Osteocyte (in vitro differentiated cells): ENCODE measurements at regions not wholly inside any gene's neighbourhood (a gene's known extent, or its start where the extent isn't known, plus 50 kb on each side); places are given as distances from the start of the nearest gene placed in this dataset.
A peak's percentile ranks its signal among the peaks of the same experiment; 100 is the strongest.

Experiments
- DNase-seq: peaks from one replicate; pipeline ENCODE4 v3.0.0; 2021; ENCODE audit warnings: mixed read lengths; ENCODE audit not compliant: unreplicated experiment; ENCODE audit errors: extremely low spot score
- H3K27ac Mint-ChIP-seq: one replicate; pipeline ENCODE4 v1.8.0; 2021; ENCODE audit warnings: mild to moderate bottlenecking, mixed read lengths; ENCODE audit not compliant: unreplicated experiment
- H3K27me3 Mint-ChIP-seq: one replicate; pipeline ENCODE4 v1.8.0; 2021; ENCODE audit warnings: mixed read lengths; ENCODE audit not compliant: unreplicated experiment
- H3K36me3 Mint-ChIP-seq: one replicate; pipeline ENCODE4 v1.8.0; 2021; ENCODE audit warnings: mixed read lengths; ENCODE audit not compliant: unreplicated experiment
- H3K4me1 Mint-ChIP-seq: one replicate; pipeline ENCODE4 v1.8.0; 2021; ENCODE audit warnings: mixed read lengths; ENCODE audit not compliant: unreplicated experiment
- H3K4me3 Mint-ChIP-seq: one replicate; pipeline ENCODE4 v1.8.0; 2021; ENCODE audit warnings: mild to moderate bottlenecking, moderate library complexity, mixed read lengths; ENCODE audit not compliant: unreplicated experiment
- H3K9me3 Mint-ChIP-seq: one replicate; pipeline ENCODE4 v1.8.0; 2021; ENCODE audit warnings: mixed read lengths; ENCODE audit not compliant: unreplicated experiment
- TF ChIP-seq, protein P1 (sequence below): fragments of 200-600 bp; sonication (generic); IDR thresholded peaks from 2 replicates; pipeline ENCODE4 v1.5.0; 2021; ENCODE audit warnings: antibody characterized with exemption, mild to moderate bottlenecking, moderate library complexity

GRCh38 chr12:66859751-66860440 is 181.0 kb upstream of the GRIP1 start:
- no peaks in the 10 kb centered on the region for H3K9me3 Mint-ChIP-seq
- no peak overlapping the region for H3K27ac Mint-ChIP-seq
- peaks cover 4% of the 10 kb centered on the region for H3K27me3 Mint-ChIP-seq
- TF ChIP-seq, protein P1, sequence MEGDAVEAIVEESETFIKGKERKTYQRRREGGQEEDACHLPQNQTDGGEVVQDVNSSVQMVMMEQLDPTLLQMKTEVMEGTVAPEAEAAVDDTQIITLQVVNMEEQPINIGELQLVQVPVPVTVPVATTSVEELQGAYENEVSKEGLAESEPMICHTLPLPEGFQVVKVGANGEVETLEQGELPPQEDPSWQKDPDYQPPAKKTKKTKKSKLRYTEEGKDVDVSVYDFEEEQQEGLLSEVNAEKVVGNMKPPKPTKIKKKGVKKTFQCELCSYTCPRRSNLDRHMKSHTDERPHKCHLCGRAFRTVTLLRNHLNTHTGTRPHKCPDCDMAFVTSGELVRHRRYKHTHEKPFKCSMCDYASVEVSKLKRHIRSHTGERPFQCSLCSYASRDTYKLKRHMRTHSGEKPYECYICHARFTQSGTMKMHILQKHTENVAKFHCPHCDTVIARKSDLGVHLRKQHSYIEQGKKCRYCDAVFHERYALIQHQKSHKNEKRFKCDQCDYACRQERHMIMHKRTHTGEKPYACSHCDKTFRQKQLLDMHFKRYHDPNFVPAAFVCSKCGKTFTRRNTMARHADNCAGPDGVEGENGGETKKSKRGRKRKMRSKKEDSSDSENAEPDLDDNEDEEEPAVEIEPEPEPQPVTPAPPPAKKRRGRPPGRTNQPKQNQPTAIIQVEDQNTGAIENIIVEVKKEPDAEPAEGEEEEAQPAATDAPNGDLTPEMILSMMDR = no peak
- H3K36me3 Mint-ChIP-seq = no peaks in the 10 kb centered on the region
- H3K4me1 Mint-ChIP-seq = peaks cover 11% of the 10 kb centered on the region
- no peak overlapping the region for H3K4me3 Mint-ChIP-seq
- DNase-seq = no peak

DNA sequence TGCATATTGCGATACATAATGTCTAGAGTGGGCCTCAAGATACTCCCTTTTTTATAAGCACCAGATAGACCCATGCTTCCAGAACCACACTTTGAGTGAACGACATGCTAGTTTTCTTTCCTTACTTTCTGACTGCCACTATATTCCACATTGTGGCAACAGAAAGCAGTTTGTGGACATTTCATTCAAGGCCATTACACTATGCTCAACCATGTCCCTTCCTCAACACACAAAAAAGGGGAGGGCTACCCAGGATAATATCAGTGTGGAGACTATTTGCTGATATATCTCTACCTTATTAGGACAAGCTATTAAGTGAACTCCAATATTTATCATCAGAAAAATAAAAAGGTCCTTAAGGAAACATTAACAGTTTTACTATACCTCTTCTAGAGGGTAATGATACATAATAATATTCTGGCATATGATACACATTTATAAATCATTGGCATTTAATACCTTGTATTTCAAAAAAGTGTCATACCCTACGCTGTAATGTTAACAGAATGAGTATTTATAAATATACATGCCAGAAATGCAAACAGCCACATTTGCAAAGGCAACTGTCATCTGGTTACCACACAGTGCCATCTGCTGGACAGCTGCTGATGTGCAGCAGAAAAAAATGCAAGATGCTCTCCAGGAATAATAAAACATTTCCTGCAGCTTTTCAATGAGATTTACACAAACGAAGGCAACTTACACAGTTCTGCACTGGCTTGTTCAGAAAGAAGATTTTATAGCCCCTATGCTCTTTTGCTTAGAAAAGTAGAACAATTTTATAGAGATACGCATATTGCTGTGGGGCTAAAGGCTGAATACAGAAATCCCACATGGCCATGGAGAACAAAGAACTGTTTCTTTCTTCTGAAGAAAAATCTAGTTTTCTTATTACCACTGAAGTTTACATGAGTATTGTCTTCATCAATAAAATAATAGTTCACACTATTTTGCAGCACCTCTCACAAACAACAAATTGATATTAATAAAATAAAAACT is 182.2 kb upstream of the GRIP1 start:
- H3K9me3 Mint-ChIP-seq = no peaks in the 10 kb centered on the region
- peak; percentile 84 for DNase-seq
- peaks cover 11% of the 10 kb centered on the region for H3K4me1 Mint-ChIP-seq
- no peak overlapping the region for H3K27ac Mint-ChIP-seq
- TF ChIP-seq, protein P1 = peak; percentile 96
- H3K4me3 Mint-ChIP-seq = no peak overlapping the region
- H3K27me3 Mint-ChIP-seq = peaks cover 4% of the 10 kb centered on the region
- no peaks in the 10 kb centered on the region for H3K36me3 Mint-ChIP-seq

DNA sequence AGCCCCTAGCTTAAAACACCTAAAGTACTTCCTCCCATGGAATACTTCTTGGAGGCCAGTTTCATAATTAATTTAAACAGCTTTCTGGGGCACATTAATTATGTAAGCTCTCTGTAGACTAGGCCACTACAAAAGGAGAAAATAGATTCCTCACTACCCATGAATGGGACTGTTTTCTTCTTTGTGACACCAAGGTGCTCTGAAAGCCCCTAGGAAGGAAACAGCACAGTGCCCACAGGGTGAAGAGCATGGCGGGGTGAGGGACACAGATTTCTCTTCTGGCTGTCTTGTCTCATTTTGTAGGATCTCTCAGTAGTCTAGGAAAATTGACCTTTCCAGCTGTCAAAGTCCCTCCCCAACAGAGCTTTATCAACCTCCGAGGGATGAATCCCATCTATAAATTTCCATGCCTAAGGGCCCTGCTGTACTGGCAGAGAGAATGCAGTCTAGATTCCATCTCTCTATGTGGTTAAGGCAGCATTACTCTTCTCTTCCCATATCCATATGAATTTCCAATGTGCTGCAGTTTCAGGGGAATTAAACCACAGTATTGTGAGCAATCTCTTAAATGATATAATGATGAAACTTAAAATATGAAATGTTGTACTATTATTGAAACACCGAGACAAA is 183.6 kb upstream of the GRIP1 start:
- Mint-ChIP-seq H3K4me3 (no peak overlapping the region), H3K4me1 (peaks cover 11% of the 10 kb centered on the region), H3K9me3 (no peaks in the 10 kb centered on the region), H3K36me3 (no peaks in the 10 kb centered on the region), H3K27ac (peak overlapping the region; percentile 23), H3K27me3 (peaks cover 4% of the 10 kb centered on the region)
- TF ChIP-seq, protein P1 = no peak
- no peak for DNase-seq

DNA sequence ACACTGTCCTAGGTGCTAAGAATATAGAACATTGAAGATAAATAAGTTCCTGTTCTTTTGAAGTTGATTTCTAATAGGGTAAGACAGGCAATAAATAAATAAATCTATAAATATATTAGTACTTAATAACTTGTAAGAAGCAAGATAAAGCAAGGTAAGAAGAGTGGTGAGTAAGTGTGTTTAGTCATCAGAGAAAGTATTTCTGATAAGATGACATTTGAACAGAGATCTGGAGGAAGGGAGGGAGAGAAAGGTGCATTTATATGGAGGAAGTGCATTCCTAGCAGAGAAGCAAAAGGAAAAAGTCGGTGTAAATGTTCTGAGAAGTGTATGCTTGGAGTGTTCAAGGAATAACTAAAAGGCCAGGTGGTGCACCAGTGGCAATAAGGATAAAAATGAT is 184.4 kb upstream of the GRIP1 start:
- no peak overlapping the region for H3K27ac Mint-ChIP-seq
- no peaks in the 10 kb centered on the region for H3K9me3 Mint-ChIP-seq
- no peak for DNase-seq
- H3K36me3 Mint-ChIP-seq = no peaks in the 10 kb centered on the region
- H3K4me1 Mint-ChIP-seq = peaks cover 11% of the 10 kb centered on the region
- peaks cover 4% of the 10 kb centered on the region for H3K27me3 Mint-ChIP-seq
- H3K4me3 Mint-ChIP-seq = no peak overlapping the region
- TF ChIP-seq, protein P1 = no peak
